8988T (cell line): ENCODE measurements at regions not wholly inside any gene's neighbourhood (a gene's known extent, or its start where the extent isn't known, plus 50 kb on each side); places are given as distances from the start of the nearest gene placed in this dataset.

Experiments used
- DNase-seq: peaks from one replicate; pipeline ENCODE4 v3.0.0; 2011

DNA sequence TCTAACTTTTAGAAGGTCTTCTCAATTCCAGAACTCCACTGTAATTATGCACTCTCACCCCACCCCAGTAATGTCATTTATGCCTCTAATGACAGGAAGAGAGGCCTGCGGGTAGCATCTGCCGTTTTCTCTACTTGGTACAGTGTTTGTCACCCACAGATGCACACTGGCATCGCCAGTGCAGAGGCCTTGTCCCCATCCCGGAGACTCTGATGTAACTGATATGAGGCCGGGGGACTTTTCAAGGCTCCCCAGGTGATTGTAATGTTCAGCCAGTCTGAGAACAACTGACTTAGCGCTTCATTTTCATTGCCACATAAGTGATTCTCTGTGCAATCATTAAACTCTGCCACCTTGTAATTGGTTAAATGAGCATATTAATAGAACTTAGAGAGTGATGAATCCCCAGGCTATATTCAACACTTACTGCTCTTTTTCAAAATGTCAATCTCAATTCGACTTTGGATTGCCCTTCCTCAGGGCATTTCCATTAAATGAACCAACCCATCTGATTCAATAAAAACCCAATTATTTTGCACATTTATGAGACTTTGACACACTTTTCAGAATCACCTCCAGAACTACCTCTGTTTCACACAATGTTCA, 113.2 kb downstream of the HERPUD2 start:
- DNase-seq, result no peak

DNA sequence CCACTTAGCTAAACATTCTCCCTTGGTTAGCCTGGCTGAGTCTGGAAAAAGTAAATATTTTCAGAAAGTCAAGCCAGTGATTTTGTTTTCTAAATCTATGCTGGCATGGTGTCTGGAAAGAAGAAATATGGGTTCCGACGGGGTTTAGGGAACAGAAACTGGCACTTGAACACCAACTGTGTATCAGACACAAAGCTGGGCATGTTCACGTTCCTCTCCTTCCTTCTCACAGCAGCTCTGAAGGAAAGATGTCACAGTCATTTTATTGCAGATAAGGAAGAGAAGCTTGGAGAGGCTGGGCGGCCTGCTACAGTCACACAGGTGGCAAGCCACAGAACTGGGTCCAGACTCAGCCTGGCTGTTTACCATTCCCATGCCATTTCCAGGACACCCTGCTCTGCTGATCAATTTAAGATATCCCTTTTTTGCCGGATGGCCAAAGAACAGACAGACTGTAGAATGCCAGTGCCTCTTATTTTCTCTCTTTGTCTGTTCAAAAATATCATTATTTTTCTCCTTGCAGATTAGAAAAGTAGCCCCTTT, 118.8 kb downstream of the HERPUD2 start:
- DNase-seq, result no peak

DNA sequence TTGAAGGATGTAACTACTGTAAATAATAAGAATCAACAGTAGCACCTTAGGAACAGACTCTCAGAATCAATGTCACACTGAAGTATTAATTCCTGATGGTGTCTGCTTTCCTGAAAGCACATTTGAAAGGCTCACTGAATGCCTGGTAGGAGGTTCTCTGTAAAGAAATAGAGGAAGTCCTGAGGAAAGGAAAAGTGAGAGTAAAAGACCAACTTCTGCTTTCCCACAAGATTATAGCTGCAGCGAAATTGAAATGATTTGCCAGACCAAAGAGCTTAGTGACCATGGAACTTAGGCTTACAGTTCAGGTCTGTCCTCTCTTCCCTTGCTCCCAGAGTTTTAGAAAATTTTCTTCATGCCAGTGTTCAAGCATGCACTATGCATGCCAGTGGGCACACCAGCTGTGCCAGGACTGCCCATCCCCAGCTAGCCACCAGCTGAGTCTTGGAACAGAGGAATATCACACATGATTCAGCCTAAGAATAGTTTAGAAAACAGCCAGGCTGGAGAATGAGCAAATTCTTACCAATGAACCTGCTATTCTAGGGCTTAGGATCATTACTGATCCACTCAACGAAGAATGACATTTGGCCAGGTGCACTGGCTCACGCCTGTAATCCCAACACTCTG, 123.2 kb downstream of the HERPUD2 start:
- no peak for DNase-seq

DNA sequence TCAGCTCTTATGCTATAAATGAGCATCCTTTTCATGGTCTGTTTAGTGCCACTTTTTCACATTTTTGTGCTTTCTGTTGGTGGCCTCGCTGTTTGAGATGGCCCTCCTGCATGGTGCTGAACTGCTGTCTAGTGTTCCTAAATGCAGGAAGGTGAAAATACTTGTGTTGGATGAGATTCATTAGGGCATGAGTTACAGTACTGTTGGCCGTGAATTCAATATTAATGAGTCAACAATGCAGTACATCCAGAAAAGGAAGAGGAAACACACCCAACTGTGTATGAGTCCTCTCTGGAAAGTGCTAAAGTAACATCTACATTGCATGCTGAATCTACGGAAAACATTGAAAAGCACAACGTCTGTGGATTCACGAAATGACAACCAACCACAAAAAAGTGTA, 124.0 kb downstream of the HERPUD2 start:
- no peak for DNase-seq

DNA sequence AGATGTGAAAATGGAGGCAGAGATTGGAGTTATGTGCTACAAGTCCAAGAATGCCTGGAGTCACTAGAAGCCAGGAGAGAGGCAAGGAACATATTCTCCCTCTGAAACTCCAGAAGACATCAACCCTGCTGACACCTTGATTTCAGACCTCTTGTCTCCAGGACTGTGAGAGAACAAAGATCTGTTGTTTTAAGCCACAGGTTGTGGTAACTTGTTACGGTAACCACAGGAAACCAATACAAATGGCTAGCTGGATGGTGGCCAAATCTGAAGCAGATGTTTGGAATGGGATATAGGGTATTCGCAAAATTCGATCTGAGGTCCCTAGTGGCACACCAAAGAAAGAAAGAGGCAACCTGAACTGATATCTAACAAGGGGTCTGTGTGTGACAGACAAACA, 129.0 kb downstream of the HERPUD2 start:
- no peak for DNase-seq

DNA sequence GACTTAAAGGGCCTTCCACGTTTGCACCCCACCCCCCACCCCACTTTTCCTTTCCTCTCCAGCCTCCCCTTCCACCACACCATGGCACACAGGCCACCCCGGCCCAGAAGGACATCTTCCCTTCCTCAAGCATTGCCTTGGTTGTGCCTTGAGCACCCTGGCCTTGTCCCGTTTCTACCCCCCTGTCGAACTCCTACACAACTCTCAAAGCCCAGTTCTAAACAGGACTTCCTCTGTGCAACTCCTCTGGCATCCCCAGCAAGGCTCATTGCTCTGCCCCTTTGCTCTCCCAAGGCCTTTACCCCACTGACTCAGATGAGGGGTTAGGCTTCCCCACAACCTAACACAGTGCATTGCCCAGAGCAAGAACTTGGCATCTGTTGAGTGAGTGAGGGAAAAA, 136.1 kb downstream of the HERPUD2 start:
- no peak for DNase-seq

DNA sequence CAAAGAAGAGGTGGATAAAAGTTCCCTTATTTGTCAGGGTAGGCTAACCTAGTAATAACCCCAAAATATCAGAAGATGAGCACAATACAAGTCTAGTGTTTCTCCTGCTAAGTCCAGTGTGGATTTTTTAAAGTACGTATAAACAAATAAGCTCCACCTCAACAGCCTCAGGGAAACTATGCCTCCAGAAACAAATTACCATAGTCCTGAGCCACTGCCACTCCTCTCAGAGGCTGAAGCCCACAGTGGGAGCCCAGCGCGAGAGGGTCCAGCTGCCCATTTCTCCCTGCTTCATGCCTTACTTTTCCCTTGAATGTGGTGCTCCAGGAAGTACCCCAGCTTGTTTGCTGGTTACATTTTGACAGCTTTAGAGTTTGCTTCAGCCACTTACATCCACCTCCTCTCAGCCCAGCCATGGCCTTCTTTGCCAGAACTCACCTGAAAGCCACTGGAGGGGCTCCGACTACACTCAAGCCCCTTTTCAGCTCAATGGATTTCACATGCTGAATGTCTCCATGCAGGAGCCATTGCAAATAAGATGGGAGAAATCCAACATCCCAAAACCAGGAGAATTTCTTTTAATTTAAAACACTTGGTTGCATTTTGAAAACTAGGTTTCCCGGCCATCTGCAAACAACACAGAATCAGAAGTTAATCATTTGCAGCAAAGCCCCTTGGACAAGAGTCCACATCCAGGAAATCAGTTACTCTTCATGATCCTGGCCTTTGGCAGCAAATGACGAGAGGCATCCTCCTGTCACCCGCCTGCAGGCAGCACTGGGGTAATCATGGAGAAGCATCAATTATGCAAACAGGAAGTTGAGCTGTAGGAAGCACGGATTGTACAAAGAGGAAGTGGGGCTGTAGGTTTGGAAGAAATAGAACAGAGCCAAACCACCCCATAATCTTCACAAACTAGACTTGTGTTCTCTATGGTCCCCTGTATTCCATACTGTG, 138.1 kb downstream of the HERPUD2 start:
- no peak for DNase-seq

DNA sequence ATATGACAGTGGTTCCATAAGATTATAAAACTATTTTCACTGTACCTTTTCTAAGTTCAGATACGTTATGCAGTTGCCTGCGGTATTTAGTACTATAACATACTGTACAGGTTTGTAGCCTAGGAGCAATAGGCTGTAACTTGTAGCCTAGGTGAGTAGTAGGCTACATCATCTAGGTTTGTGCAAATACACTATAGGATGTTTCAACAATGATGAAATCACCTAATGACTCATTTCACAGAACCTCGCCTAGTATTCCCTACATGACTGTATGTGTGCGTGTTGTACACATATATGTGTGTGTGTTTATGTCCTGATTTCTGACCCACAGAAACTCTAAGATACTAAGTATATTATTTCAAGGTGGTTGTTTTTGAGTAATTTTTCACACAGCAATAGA, 139.0 kb downstream of the HERPUD2 start:
- no peak for DNase-seq

DNA sequence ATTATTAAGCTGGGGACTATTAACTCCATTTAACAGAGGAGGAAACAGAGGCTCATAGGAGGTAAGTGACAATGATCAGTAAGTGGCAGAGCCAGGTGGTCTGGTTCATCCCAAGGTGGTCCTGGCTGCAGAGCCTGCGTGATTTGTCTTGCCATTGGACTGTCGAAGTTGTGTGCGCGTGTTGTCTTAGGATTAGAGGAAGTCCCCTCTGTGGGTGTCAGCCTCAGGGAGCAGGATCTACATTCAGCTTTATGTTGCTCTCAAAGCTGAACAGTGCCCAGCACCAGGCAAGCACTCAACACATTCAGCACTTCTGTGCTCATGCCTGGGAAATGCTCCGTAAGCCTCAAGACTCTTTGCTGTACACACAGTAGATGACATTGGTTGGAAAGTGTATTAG, 139.5 kb downstream of the HERPUD2 start:
- DNase-seq, result no peak

DNA sequence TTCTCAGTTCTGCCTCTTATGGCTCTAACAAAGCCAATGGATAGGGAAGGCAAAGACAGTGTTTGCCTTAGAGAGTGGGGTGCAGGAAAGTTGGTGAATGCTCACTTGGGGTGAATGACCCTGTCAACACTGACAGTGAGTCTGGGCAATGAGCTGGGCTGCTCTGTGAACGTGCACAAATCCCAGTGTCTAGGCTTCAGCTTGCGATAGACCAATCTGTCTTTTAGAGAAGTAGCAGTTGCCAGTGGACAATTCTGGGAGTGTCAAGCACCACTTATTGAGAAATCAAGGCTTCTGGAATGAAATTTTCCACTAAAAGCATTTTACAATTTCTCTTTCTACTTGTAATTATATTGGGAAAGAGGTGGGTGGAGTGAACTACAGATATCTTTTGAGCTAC, 141.4 kb downstream of the HERPUD2 start:
- no peak for DNase-seq

DNA sequence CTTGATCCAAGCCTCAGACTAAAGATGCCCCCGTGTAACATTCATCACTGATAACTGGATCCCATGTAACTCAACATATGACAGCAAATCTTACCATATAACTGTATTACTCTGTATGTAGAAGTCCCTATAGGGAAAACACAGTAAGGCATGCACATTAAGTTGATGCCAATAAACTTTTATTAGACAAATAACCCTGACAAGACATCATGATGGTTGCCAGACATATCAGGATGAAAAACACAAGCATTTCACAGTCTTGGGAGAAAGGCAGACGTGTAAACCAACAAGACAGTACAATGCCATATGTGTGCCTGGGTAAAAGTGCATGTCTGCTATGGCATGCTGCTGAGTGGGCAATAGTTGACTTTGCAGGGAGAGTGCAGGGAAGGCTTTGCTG, 142.2 kb downstream of the HERPUD2 start:
- no peak for DNase-seq

DNA sequence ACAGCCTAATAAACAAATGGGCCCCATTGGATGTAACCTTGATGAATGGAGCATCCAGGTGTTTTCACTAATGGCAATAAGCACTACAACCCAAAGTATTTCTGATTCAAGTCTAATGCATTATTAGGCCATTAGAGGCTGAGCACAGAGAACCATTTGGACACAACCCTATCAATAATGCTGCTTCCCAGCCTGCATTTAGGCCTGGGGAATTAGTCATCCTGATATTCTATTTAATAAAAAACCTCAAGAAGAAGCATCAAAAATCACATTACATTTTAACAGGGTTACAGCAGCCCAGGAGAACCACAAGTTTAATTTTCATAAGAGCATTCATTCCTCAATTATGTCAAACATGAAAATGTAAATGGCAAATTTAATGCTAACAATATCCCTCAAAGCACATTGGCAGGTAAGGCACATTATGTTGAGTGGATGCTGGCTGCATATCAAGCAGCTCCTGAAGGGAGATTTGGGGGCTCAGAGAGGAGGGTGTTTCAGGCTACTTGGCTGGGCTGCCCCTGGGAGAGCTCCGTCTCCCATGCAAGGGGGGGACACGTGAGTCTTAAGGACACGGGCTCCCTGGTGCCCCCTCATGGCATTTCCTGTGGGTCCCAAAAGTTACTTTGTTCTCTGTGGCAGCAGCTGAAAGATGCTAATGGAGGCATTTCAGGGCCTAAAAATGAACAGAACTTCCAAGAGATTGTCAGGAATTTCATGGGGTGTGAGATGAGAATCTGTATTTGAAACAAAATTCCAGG, 143.4 kb downstream of the HERPUD2 start:
- no peak for DNase-seq

DNA sequence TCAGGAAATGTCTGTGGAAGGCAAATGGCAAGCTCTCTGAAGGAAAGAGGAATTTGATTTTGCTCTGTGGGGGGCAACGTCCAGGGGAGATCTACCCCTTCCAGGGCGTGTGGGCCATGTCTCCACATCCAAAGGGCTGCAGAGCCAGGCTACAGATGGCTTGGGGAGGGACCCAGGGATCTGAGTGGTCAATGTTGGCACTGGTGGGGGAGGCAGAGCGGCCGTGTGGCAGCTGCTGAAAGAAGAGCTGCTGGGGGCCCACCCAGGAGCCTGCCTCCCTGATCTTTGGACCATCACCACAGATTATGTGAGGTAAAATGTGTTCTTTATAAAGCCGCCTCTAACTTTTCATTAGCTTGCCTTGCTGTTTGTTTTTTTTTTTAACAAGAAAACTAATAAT, 144.1 kb downstream of the HERPUD2 start:
- DNase-seq, result no peak

DNA sequence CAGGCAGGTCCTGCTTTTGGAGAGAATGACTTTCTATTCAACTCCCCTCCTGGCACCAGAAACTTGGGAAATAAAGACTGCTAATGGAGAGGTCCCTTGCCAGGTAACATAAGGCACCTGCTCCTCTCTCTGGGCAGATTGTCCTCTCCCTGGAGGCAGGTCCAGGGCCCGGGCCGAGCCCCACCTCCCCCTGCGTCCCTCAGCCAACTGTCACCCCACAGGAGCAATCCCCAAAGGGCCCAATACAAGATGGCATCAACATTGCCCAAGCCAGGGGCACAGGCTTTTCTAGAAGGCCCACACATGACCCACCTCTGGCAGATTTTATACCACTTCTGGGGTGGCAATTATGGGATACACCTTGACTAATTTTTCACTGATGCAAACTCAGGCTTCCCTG, 145.2 kb downstream of the HERPUD2 start:
- DNase-seq, result no peak

DNA sequence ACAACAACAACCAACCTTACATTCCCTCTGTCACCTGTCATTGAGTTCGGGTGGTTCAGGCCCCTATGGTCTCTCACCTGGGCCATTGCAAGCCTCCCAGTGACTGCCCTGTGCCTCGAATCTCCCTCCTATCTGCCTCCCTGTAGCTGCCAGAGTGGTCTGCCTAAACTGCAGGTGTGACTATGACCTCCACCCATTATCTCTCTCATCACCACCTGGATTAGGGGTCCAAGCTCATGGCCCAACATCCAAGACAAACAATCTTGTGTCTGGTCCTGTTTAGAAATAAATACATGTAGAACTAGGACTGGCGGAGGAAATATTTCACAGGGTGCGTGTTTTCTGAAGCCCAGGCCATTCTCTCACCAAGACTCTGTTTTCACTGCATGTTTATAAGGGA, 146.6 kb downstream of the HERPUD2 start:
- no peak for DNase-seq

DNA sequence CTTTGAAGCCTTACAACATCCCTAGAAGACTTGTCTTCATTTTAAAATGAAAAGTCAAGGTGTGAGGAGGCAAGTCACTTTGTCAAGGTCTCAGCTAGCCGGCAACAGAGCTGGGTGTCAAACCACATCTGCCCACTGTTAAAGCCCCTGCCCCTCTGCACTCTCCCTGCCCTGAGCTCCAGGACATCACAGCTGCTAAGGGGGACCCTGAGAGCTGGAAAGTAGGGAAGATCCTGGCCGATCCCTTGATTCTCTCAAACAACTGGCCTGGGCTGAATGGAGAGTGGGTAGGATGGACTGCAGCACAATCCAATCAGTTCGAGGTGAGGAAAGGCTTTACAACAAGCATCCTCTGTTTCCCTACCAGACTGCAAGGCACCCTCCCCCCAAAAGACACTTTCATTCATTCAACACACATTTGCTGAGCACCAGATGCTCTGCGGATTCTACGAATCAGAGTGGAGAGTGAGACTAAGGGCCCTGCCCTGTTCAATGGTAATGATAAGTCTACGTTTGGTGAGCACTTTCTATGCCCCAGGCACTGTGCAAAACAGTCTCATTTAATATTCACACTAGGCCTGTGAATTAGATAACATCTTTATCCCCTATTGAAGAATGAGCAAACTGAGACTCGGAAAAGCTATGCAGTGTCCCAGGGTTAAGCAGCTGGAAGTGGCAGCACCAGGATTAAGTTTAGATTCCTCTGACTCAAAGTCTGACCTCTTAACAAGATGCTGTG, 148.1 kb downstream of the HERPUD2 start:
- DNase-seq, result no peak

DNA sequence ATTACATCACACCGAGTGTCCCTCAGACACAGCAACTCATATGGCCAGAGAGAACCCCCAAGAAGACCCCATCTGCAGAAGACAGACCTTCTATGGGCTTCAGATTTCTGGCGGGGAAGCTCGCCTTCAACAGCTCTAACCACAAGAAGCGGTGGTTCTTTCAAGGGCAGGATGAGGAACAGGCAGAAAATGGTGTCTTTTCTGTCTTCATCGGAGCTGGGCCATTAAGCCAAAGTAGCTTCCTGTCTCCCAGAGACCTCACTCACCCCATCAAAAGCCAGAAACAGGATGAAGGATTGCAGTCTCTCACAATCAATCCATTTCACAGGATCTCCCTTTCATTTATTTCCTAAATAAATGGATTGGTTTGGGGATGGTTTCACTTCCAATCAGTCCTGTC, 149.1 kb downstream of the HERPUD2 start:
- DNase-seq, result no peak

DNA sequence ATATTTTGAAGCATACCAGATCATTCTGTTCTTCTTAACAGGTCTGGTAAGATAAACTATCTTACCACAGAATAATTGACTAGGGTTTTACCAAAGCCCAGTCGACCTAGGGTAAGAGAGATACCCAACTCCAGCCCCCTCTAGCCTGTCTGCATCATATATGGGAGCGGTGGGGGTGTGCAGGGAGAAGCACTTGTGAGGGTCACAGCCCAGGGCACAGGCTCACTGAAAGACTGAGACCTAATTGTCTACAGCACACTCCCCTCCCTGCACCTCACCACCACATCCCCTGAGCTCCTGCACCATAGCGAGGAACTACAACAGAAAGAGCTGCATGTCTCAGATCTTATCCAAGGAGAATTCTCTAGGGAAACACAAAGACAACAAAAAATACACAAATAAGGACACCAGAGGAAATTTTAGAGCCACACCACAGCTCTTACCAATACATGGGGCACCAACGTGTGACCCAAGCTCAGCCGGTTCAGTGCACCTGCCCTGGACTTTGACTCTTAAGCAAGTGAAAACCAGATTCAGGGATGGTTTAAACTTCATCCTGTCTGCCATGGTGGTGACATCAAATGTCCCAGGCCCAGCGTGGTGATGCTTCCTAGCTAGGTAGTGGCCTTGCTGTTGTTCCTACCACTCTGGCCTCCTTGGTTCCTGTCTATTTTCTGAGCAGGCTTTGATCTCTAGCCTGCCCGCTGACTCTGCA, 150.8 kb downstream of the HERPUD2 start:
- DNase-seq, result no peak

DNA sequence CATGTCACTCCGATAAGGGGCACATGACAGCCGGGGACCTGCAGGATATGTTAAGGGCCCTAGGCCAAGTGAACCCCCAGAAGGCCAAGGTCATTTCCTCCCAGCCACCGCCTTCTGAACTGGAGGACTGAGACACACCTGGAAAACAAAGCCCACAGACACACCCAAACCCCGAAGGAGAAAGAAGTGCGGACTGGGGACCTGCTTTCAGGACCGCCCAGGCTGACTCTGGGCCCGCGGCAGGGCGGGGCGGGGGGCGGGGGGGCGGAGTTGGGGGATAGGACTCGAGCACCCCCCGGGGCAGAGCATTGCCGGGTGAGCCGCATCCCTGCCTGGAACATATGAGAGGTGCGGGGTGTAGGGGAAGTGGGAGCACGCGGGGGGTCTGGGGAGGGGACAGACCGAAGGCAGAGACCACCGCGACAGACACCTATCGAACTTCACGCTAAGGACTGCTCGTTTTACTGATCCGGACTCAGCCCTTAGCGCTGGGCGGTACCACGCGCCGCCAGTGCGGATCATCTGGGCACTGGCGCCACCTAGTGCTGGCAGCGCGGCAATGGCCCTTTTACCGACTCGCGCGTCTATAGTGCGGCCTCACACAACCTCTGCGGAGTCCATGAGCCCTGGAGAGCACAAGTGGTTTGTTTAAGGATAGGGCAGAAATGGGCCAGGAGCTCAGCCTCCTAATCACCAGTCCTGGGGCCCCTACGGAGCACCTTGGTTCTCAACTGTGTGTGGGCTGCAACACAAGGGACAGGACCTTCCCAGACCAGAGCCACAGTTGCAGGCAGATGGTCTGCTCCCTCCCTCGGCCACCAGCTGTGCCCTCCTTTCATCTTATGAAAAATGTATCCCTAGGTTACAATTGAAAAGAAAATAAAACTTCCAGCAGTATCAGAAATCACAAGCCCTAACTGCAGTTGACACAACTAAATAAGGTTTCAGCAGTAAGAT, 157.6 kb downstream of the HERPUD2 start:
- peak; percentile 72 for DNase-seq

DNA sequence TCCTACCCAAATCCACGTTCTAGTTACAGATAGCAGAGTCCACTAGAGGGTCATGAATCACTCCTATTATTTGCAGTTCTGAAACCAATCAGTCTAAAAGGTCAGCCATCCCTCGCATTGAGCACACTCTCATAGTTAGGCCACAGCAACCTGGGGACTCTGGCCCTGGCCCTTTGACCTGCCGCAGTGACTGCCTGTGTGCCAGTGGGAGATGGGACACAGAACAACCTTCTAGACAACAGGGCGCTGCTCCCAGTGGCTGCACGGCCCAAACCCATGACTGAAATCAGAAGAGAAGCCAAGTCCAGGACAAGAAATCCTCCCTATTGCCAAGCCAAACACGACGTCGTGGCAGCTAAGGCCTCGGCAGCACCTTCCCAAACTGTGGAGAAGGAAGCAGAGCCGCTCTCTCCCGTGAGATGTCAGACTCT, 158.5 kb downstream of the HERPUD2 start:
- no peak for DNase-seq
